Stomach smooth muscle (tissue), 2 donors: ENCODE measurements at regions not wholly inside any gene's neighbourhood (a gene's known extent, or its start where the extent isn't known, plus 50 kb on each side); places are given as distances from the start of the nearest gene placed in this dataset.

Experiments used
- H3K27ac ChIP-seq: one replicate; pipeline ENCODE4 v1.7.0; 2013; ENCODE audit warnings: mild to moderate bottlenecking, low read length, inconsistent platforms
- H3K27me3 ChIP-seq, 2 donors: one replicate each; pipeline ENCODE4 v1.7.0; 2013; ENCODE audit warnings: low read length in 2 of 2; ENCODE audit not compliant: insufficient read depth in 2 of 2, control insufficient read depth in 1 of 2
- H3K36me3 ChIP-seq, 2 donors: one replicate each; pipeline ENCODE4 v1.7.0; 2013; ENCODE audit warnings: low read length in 2 of 2; ENCODE audit not compliant: control insufficient read depth in 2 of 2, insufficient read depth in 2 of 2
- H3K4me1 ChIP-seq: one replicate; pipeline ENCODE4 v1.7.0; 2013; ENCODE audit warnings: low read length; ENCODE audit not compliant: control insufficient read depth, insufficient read depth
- H3K4me3 ChIP-seq, 2 donors: one replicate each; pipeline ENCODE4 v1.7.0; 2013; ENCODE audit warnings: low read length in 2 of 2
- H3K9ac ChIP-seq, 2 donors: one replicate each; pipeline ENCODE4 v1.7.0; 2013; ENCODE audit warnings: low read length in 2 of 2, mild to moderate bottlenecking in 1 of 2
- H3K9me3 ChIP-seq, 2 donors: one replicate each; pipeline ENCODE4 v1.7.0; 2013; ENCODE audit warnings: low read length in 2 of 2; ENCODE audit not compliant: control insufficient read depth in 2 of 2
- donor health status: healthy.
- donor health status: Pancreatic carcinoma.

DNA sequence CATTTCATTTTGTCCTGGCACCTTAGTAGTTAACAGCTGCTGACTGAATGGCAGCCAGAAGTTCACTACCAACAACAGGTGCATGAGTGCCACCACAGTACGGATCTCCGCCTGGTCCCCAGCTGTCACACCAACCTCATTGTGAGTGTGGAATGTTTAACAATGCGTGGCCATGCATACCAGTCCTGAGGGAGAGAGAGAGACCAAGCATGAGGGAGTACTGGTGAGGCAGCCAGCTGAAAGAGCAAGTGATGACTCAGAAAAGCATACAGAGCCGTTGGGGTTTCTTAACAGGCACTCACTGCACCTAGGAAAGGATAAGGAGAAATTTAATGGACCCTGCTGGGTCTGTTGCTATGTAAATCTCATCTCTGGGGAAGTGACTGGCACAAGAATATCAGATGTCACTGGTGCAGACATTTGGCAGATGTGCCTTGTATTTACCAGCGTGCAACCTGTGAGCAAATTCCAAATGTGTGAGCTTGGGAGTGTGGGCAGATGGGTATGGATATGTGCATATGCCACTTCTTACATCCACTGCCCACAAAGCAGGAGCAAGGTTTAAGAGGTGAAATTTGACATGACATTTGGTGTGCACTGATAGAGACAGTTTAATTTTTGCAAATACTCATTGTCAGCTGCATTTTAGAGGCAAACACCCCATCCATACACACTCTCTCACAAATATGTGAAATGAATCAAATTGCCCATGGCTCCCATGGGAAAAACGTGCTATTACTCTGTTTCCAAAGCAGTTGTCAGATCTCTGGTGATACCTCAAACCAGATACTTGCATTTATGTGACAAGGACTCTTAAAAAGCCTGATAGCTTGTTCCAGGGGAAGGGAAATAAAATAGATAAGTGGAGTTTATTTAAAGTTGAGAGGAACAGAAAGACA lies 245.2 kb upstream of the ARPP21 start:
- H3K9ac ChIP-seq, result no peak overlapping the region
- no peaks in the 10 kb centered on the region for H3K4me1 ChIP-seq
- no peak overlapping the region for H3K4me3 ChIP-seq
- H3K9me3 ChIP-seq, result no peaks in the 10 kb centered on the region
- no peak overlapping the region for H3K27ac ChIP-seq
- H3K36me3 ChIP-seq, result no peaks in the 10 kb centered on the region
- no peaks in the 10 kb centered on the region for H3K27me3 ChIP-seq

DNA sequence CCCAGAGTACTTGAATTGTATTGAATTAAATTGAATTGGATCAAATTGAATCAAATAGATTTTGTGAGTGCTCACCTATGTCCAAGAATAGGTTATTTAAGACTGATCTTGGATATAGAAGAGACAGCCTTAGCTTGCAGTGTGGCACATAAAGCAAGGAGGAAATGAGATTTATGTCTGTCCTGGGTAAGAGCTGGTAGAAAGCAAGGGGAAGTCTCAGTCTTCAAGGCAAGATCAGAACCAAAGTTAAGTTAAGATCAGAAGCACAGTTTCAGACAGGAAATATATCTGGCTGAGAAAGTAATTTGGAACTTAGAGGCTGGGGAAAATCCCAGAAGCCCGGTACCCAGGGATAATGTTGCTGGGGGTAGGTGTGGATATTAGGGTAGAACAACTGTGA lies 244.4 kb upstream of the ARPP21 start:
- Histone ChIP-seq H3K9me3 (no peaks in the 10 kb centered on the region), H3K9ac (no peak overlapping the region), H3K27me3 (no peaks in the 10 kb centered on the region), H3K36me3 (no peaks in the 10 kb centered on the region), H3K27ac (no peak overlapping the region), H3K4me1 (no peaks in the 10 kb centered on the region), H3K4me3 (no peak overlapping the region)

DNA sequence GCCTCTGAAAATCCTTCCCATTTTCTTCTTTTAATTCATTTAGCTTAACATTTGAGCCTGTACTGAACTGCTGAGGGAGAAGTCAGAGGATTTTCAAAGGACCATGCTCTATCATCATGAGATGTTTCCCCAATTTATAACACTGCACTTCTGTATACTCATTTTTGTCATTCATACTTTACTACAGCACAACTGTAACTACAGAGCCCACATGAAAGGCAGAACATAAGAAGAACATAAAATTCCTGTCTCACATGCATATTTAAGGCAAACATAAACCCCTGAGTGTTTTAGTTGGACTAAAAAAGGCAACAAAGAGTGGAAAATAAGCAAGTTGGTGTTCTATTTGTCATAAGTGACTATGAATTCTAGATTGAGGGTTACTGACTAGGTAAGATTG lies 237.7 kb upstream of the ARPP21 start:
- no peaks in the 10 kb centered on the region for H3K27me3 ChIP-seq
- no peak overlapping the region for H3K4me3 ChIP-seq
- H3K27ac ChIP-seq, result no peak overlapping the region
- no peaks in the 10 kb centered on the region for H3K9me3 ChIP-seq
- no peak overlapping the region for H3K9ac ChIP-seq
- H3K36me3 ChIP-seq, result no peaks in the 10 kb centered on the region
- no peaks in the 10 kb centered on the region for H3K4me1 ChIP-seq

DNA sequence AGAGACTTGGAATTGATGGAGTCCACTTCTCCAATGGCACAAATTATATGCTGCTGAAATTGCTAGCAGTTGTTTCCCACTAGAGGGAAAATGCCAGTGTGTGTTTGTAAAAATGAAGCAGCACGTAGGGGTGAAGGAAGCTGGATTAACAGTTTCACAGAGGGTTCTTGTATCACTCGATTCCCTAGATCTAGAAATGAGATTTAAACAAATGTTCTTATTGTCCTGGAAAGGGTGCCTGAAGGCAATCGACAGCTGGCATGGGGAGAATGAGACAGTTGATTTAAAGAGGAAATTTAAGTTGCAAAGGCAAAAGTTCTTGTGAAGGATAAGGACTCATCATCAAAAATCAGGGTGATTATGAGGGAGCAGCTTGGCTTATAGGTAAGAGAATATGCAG lies 234.8 kb upstream of the ARPP21 start:
- Histone ChIP-seq H3K9ac (no peak overlapping the region), H3K4me3 (no peak overlapping the region), H3K27me3 (no peaks in the 10 kb centered on the region), H3K27ac (no peak overlapping the region), H3K4me1 (no peaks in the 10 kb centered on the region), H3K9me3 (no peaks in the 10 kb centered on the region), H3K36me3 (no peaks in the 10 kb centered on the region)

DNA sequence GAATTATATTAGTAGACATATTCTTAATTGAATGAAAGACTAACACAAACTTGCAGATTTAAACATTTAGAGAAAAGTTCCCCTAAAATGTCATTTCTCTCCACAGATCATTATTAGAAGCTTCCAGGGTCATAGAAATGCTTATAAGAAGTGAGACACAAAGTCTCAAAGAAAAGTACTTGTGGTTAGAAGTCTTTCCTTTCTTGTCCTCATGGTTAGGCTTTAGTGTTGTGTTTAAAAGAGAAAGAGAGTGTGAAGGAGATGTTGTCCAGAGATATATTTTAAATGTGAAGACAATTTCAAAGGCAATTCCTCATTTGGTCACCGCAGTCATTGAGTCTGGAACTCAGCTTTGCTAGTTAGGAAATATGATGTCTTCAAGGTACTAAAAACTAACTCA lies 230.4 kb upstream of the ARPP21 start:
- no peaks in the 10 kb centered on the region for H3K36me3 ChIP-seq
- H3K9ac ChIP-seq, result no peak overlapping the region
- no peaks in the 10 kb centered on the region for H3K27me3 ChIP-seq
- no peak overlapping the region for H3K4me3 ChIP-seq
- H3K4me1 ChIP-seq, result no peaks in the 10 kb centered on the region
- no peaks in the 10 kb centered on the region for H3K9me3 ChIP-seq
- no peak overlapping the region for H3K27ac ChIP-seq

DNA sequence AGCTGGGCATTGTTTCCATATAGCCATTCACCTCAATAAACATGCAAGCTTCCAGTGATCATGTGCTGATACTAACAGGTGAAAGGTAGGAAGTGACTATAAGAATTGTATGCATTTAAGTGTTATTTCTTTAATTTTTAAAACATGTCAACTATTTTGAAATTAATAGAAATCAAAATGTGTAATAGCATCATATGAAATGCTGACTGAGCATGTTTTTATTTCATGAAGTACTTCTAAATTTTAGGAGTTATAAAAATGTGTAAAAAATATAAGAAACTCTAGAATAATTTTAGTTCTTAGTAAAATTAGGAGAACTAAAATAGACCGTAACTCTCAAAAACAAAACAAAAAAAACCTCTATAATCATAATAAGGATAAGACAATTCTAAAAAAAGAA lies 229.3 kb upstream of the ARPP21 start:
- H3K4me1 ChIP-seq, result no peaks in the 10 kb centered on the region
- no peaks in the 10 kb centered on the region for H3K27me3 ChIP-seq
- no peaks in the 10 kb centered on the region for H3K9me3 ChIP-seq
- H3K27ac ChIP-seq, result no peak overlapping the region
- H3K9ac ChIP-seq, result no peak overlapping the region
- no peaks in the 10 kb centered on the region for H3K36me3 ChIP-seq
- no peak overlapping the region for H3K4me3 ChIP-seq

DNA sequence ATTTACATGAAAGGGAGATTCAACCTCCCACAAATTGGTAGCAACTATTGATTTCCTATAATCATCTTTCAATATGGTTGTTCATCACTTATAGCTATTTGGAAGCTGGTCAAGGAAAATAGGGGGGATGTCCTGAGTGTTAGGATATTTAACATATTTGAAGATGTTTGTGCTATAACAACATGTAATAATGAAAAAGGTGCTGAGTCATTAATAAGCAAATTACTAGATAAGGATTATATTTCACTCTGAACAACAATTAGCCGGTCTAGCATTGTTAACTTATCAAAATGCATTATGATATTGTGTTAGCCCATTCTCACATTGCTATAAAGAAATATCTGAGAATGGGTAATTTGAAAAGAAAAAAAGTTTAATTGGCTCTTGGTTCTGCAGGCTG lies 225.8 kb upstream of the ARPP21 start:
- H3K9me3 ChIP-seq, result no peaks in the 10 kb centered on the region
- no peak overlapping the region for H3K4me3 ChIP-seq

DNA sequence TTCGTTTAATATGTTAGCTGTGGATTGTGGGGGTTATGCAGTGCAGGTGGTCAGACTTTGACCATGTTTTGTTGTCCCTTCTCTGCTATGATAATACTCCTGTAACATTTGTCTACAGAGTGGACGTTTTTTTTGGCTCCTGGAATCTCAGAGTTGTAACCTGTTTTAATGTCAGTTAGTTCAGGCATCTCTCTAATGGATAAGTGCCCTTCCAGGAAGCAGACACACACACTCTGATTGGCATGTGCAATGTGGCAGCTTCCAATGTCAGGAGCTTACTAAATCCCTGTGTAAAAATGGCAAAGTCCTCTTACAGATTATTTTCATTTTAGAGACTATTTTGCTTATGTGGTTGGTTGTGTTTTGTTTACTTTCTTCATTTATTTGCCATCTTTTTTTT lies 222.2 kb upstream of the ARPP21 start:
- H3K36me3 ChIP-seq, result no peaks in the 10 kb centered on the region
- no peaks in the 10 kb centered on the region for H3K9me3 ChIP-seq
- H3K9ac ChIP-seq, result no peak overlapping the region
- H3K4me1 ChIP-seq, result no peaks in the 10 kb centered on the region
- no peak overlapping the region for H3K27ac ChIP-seq
- H3K4me3 ChIP-seq, result no peak overlapping the region
- H3K27me3 ChIP-seq, result no peaks in the 10 kb centered on the region

More for the DNA sequence above, 225.8 kb upstream of the ARPP21 start:
- no peak overlapping the region for H3K27ac ChIP-seq
- H3K9ac ChIP-seq, result no peak overlapping the region
- H3K4me1 ChIP-seq, result no peaks in the 10 kb centered on the region
- no peaks in the 10 kb centered on the region for H3K27me3 ChIP-seq
- H3K36me3 ChIP-seq, result no peaks in the 10 kb centered on the region

DNA sequence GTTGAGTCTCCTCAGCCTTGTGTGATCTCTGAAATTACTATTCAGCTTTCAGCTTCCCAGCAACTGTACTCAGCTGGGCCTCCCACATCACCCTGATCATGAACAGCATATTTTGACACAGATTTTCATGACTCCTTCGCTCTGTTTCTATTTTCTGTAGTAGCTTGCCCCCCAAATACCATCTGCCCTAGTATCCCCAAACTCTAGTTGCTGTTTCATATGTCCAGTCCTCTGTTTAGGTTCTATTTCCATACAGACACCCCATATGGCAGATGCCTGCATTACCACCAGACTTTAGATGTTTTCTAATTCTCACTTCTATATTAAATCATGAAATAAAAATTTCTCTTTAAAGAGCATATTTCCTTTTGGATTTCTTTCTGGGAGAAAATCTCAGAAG lies 217.2 kb upstream of the ARPP21 start:
- Histone ChIP-seq H3K4me1 (no peaks in the 10 kb centered on the region), H3K9me3 (no peaks in the 10 kb centered on the region), H3K9ac (no peak overlapping the region), H3K27ac (no peak overlapping the region), H3K36me3 (no peaks in the 10 kb centered on the region), H3K27me3 (no peaks in the 10 kb centered on the region), H3K4me3 (no peak overlapping the region)

DNA sequence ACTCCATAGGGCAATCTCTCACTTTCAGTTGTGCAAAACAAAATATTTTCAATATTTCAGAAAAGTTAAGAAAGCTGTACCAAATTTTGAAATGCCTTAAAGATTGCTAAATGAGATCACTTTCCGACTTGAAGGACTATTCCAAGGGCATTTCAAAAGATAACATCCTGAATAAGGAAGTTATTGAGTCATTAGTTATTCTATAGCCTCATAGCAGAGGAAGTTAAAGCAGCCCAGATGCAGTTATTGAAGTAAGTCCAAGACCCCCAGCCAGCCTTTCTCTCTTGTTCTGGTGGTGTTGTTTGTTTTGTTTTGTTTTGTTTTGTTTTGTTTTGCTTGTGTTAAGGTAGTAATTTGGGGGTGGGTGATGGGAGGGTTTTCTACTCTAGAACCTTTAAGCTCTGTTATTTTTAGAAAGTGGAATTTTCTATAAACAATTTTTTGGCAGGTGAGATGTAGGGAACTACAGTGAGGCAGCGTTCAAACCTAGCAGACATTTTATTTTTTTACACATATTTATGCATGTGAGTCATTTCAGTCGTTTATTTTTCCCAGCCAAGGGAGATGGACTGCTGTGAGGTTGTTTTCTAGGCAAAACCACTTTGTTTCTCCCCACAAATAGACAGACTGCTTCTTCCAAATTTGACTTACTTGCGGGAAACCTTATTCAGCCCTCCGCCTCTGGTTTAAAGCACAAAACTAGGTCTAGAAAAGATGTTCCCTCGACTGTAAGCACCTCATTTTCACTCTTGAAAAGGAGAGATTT lies 216.3 kb upstream of the ARPP21 start:
- Histone ChIP-seq H3K9me3 (no peaks in the 10 kb centered on the region), H3K27ac (no peak overlapping the region)

More for the DNA sequence above, 216.3 kb upstream of the ARPP21 start:
- H3K27me3 ChIP-seq, result no peaks in the 10 kb centered on the region
- H3K9ac ChIP-seq, result no peak overlapping the region
- no peak overlapping the region for H3K4me3 ChIP-seq
- no peaks in the 10 kb centered on the region for H3K36me3 ChIP-seq
- no peaks in the 10 kb centered on the region for H3K4me1 ChIP-seq
